Esophagus muscularis mucosa (tissue), 4 donors: ENCODE measurements at regions not wholly inside any gene's neighbourhood (a gene's known extent, or its start where the extent isn't known, plus 50 kb on each side); places are given as distances from the start of the nearest gene placed in this dataset.

Source experiments
- CTCF ChIP-seq, 3 experiments: fragments of 200-600 bp in 2 of 3; fragments of 450-650 bp in 1 of 3; sonication (generic) in 2 of 3; IDR thresholded peaks; one replicate each; pipeline ENCODE4 v1.5.1; 2017 to 2019; ENCODE audit warnings: antibody characterized with exemption in 3 of 3, mild to moderate bottlenecking in 2 of 3, moderate library complexity in 1 of 3
- EP300 ChIP-seq: sonication (generic); formaldehyde crosslinking; IDR thresholded peaks from one replicate; pipeline ENCODE4 v1.6.1; 2017; ENCODE audit warnings: antibody characterized with exemption
- POLR2A ChIP-seq: fragments of 450-650 bp; IDR thresholded peaks from one replicate; pipeline ENCODE4 v1.6.1; 2017; ENCODE audit warnings: antibody characterized with exemption, moderate library complexity, mild to moderate bottlenecking, low read depth
- POLR2AphosphoS5 ChIP-seq, 2 donors: sonication (generic); formaldehyde crosslinking; IDR thresholded peaks; one replicate each; pipeline ENCODE4 v1.6.1; 2017; ENCODE audit warnings: antibody characterized with exemption in 2 of 2

DNA sequence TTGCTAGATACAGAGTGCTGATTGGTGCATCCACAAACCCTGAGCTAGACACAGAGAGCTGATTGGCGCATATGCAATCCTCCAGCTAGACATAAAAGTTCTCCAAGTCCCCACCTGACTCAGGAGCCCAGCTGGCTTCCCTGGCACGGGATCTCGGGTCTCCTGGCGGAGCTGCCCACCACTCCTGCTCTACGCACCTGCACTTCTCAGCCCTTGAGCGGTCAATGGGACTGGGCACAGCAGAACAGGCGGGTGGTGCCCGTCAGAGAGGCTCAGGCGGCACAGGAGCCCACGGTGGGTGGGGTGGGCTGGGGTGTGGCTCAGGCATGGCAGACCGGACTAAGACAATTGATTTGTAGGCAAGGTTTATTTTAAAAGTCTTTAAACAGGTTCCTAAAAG is 1365.5 kb downstream of the FAM181B start:
- no peak for TF ChIP-seq CTCF (IDR thresholded peaks at IDR 0.05)
- no peak for TF ChIP-seq POLR2AphosphoS5 (IDR thresholded peaks at IDR 0.05)
- no peak for TF ChIP-seq EP300
- no peak for TF ChIP-seq POLR2A
